GM18909 (cell line): ENCODE measurements at regions not wholly inside any gene's neighbourhood (a gene's known extent, or its start where the extent isn't known, plus 50 kb on each side); places are given as distances from the start of the nearest gene placed in this dataset.
"Not testable (repeated sequence)": the region's sequence is repeated elsewhere in the genome, so short reads cannot be mapped to it uniquely, and the experiment has no call there.

ENCODE experiments used
- ATAC-seq: cut with Tn5 transposase; IDR thresholded peaks from one replicate; pipeline ENCODE4 v1.9.1; 2021; ENCODE audit warnings: mild to moderate bottlenecking; ENCODE audit not compliant: unreplicated experiment, poor library complexity

DNA sequence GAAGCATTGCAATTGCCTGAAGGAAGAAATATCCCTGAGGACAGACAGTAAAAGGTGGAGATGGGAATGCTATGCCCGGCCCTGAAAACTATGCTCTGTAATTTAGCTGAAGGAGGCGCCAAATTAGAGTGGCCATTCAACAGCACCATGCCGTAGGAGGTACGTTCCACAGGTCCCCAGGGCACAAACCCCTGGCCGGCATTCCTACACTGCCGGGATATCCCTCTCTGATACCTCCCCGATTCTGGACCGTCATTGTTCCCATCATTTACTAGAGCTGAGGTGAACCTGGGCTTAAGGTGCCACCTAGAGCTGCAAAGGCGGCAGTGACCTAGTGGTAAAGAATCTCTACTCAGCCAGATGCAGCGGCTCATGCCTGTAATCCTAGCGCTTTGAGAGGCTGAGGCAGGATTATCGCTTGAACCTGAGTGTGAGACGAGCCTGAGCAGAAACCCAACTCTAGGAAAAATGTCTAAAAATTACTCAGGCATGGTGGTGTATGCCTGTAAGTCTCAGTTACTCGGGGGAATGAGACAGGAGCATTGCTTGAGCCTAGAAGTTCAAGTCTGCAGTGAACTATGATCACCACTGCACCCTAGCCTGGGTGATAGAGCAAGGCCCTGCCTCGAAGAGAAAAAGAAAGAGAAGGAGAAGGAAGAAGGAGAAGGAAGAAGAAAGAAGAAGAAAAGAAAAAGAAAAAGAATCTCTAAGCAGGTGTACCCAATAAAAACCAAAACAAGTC is 53.0 kb upstream of the TNKS2 start:
- no peak for ATAC-seq

DNA sequence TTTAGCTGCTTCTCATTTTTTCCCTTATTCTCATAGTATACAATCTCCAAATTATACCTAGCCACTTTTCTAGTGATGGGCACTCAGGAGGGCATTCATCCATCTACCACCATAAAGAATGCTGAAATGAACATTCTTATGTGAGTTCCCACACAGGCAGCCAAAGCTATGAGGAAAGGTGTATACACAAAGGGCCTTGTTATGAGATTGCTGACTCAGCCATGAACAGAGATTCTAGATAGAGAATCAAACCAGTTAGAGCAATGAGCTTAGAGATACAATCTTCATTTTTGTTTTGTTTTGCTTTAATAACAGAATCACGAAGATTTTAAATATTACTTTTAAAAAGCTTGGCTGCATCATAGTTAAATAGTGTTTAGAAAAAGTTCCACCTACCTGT is 54.8 kb upstream of the TNKS2 start:
- no peak for ATAC-seq

DNA sequence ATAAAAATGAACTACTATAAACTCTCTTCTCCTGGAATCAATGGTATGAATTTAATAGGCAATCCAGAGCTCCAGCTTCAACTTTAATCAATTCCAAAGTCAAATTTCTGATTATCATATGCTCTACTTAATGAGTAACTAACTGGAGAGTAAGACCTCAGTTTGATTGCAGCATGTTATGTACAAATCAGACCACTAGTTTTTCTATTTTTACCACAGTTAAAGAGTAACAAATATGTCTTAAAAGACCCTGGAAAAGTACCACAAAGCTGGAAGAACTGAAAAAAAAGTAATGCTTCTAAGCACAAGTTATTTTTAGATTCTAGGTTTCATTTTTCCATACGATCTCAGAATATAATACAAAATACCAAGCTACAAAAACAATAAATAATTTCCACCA is 56.0 kb upstream of the TNKS2 start:
- no peak for ATAC-seq

DNA sequence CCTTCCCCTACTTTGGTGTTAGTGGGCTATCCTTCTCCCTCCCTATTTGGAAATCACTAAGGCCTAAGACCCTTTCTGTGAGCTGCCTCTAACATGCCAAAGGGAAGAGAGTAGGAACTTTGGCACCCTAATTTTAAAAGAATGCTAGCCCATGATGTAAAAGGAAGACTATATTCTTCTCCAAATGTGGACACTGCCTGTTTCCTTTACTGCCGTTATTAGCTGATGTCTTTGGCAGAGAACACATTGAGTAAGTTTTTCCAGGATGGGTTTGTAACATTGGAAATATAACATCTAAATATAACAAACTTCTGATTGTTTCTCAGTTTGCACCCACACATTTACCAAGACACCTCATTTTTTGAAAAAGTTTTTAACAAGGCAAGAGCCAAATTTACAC is 56.9 kb upstream of the TNKS2 start:
- ATAC-seq, result no peak

DNA sequence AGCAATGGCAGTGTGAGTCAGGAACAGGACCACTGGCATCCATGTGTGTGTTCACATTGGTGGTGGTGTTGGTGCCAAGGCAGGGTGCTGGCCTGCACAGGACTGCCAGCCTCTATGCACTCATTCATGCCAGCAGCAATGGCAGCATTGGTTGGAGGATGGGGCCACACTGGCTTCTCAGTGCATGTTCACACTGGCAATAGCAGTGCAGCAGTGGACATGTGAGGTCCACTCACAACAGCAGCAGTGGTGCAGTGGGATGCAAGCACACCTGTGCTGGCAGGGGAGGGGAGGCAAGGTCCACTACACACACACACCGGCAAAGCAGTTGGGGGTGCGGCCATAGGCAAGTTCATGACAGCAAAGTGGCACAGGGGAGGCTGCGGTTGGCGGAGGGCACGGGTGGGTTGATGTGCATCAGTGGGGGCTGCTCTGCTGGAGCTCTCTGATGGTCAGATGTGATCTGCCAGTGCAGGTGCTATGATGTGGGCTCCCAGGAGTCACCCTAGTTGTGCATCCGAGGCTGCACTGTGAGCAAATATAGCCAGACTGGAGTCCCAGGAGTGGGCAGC is 57.8 kb upstream of the TNKS2 start:
- ATAC-seq, result no peak

DNA sequence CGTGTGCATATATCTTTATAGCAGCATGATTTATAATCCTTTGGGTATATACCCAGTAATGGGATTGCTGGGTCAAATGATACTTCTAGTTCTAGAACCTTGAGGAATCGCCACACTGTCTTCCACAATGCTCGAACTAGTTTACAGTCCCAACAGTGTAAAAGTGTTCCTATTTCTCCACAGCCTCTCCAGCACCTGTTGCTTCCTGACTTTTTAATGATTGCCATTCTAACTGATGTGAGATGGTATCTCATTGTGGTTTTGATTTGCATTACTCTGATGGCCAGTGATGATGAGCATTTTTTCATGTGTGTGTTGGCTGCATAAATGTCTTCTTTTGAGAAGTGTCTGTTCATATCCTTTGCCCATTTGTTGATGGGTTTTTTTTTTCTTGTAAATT is 66.0 kb upstream of the TNKS2 start:
- ATAC-seq, result not testable (repeated sequence)

DNA sequence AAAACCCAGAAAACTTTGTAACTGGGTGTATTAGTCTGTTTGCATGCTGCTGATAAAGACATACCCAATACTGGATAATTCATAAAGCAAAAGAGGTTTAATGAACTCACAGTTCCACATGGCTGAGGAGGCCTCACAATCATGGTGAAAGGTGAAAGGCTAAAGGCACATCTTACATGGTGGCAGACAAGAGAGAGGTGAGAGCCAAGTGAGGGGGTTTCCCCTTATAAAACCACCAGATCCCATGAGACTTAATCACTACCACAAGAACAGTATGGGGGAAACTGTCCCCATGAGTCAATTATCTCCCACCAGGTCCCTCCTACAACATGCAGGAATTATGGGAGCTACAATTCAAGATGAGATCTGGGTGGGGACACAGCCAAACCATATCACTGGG is 68.9 kb upstream of the TNKS2 start:
- not testable (repeated sequence) for ATAC-seq

DNA sequence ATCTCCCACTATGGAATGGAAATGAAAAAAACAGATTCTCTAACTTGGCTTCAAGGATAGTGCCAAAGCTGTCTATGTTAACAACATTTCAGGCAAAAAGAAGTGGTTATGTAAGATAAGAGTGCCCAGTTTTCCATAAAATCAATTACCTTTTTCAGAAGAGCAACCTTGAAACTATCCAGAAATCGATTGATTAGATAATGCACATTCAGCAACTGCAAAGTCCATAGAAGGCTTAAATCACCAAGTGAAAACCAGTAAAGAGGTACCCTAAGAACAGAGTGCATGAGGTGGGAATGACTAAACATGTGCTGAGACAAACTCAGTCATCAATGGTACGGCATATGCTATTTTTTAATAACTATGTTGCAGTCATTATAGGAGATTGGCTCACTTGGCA is 71.9 kb upstream of the TNKS2 start:
- ATAC-seq, result no peak

DNA sequence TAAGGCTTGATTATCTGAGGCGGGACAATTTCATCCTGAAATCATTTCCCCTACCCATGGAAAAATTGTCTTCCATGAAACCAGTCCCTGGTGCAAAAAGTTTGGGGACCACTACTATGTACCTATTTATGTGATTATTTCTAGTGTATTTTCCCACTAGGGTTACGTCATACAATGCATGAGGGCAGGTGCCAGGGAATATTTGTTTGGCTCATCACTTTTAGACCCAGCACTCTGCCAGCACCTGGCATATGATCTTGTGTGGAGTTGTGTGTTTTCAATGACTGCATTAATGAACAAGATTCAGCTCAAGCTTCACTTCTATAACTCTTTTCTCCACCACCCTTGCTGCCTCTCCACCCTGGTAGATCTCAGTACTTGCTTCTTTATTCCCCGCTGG is 73.3 kb upstream of the TNKS2 start:
- ATAC-seq, result no peak

DNA sequence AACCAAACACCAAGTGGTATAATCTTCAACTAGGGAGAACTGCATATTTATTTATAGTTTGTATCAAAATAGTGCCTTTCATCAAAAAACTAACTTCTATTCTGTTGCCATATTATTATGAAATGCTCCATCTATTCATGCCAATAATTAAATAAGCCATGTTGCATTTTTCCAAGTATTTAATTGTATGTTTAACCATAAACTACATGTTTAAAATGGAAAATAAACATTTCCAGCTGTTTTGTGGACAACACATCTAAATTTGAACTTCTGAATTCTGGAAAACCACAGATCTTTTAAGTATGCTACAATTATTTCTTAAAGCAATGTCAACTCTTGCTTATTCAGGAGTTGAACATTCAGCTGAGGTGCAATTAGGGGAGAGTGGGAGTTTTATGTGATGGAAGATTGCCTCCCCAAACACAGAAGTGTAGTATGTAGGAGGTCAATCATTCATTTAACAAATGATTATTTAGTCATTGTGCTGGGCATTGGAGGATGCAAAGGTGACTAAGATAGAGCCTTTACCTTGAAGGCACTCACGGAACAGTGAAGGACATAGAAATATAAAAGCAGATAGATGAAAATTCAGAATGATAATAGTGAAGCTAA is 80.7 kb upstream of the PPP1R3C start:
- no peak for ATAC-seq

DNA sequence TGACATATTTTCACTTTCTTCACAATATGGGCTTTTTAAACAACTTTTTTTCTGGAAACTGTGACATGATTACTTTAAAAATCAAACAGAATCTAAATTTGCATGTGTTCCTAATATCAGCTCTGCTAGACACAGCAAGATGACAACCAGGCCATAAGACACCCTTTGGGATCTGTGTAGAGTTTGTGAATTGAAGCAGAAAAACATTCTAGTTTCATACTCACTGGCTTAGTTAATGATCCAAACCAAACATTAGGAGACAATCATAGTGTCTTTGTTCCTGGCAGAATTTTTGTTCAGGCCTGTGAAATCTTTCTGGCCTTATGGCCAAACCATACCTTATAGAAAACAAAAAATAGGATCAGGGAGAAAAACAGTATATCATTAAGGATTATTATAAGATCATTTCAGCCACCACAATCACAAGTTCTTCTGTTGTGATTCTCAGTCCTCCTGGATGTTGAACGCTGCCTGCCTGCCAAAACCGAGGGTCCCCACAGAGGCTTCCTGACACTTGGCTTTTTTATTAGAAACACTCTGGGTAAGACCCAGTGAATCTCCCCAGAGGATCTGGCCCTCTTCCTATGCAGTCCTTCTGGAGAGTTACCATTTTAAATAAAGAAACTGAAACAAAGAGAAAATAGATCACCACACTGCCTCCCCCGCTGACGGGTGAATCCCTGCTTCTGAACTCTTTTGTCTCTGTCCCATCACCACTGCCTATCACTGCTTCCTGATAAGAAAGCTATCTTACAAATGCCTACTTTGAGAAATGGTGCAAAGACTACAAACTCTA is 79.2 kb upstream of the PPP1R3C start:
- peak; percentile 76 for ATAC-seq

DNA sequence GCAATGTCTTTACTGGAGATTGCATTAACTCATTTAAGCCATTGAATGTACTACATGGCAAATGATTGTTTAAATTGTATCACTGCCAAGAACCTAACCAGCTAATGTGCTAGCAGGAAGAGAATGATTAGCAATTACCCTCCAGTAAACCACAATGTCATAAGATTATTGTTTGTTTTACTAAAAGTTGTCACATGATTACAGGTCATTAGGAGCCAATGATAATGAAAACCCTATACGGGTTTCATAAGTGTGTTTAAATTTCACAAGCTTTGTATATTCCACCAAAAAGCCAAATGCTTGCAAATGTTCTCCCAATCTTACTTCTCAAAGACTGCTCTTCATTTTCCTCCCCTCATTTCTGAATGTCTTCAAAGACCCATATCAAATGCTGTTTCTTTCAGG is 76.5 kb upstream of the PPP1R3C start:
- no peak for ATAC-seq

DNA sequence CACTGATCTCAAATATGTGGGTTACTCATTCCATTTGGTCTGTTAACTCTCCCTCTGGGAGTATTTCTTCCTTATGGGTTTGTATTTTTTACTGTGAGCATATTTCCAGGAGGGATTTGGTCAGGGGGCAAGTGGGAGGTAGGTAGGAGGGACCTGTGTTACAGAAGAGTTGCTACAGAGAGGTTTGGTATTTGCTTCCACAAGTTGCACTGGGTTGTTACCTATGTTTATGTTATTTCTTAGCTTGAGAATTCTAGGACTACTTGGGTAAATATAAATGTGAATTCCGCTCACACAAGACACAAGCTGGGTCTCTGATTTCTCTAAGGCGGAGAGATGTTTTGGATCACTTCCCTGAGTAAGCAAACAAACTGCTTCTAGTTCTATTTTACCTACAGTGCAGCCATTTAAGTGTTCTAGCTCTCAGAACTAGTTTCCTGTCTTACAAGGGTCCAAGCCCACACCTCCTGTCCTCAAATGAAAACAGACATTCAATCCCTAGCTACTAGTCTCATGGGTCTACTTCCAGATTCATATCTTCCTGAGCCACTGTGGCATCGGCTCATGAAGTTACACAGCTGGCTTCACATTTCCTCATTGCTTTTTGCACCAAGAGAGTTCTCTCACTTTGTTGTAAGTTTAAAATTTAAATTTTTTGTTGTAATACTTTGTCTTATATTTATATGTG is 75.4 kb upstream of the PPP1R3C start:
- no peak for ATAC-seq

DNA sequence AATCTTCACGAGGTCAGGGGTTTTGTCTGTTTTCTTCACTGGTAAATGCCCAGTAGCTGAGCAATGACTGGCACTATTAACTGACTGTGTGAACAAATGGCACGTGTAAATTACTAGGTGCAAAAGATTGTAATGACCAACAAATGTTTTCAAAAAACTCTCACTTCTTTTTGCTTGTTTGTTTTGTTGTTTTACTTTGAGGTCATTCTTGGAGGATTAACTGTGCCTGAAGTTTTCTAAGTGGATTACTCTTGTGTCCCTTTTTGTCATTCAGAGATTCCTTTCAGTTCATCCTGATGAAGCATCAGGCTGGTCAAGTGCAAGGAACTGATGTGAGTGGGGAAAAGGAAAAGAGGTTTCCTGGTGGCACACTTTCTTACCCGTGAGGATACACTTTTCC is 74.4 kb upstream of the PPP1R3C start:
- no peak for ATAC-seq

DNA sequence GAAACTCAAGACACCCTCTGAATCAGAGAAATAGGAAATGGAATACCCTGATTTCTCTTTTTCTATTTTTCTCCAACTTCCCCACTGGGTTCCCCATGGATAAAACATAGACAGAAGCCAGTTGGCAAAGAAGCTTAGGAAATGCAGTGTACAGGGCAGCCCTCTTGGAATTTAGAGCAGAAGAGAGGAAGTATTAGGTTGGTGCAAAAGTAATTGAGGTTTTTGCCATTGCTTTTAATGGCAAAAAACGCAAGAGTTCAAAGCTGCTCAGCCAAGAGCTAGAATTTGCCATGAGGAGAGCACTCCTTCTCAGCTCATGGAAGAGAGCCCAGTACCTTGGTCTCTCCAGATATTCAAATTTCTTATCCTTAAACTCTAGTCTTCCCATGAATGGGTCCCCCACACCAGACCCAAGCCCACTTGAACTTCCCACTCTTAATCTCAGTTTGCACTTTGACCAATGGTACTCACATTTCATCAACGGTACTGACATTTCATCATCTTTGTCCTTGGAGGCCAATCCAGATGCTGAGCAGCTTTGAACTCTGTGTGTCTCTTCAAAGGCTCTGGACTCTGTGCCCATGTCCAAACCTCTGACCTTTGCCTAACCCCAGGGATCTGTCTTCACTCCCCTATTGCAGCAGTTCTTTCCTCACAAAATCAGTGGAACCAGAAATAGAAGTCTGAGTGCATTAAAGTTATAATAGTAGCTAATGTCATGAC is 73.2 kb upstream of the PPP1R3C start:
- ATAC-seq, result no peak

DNA sequence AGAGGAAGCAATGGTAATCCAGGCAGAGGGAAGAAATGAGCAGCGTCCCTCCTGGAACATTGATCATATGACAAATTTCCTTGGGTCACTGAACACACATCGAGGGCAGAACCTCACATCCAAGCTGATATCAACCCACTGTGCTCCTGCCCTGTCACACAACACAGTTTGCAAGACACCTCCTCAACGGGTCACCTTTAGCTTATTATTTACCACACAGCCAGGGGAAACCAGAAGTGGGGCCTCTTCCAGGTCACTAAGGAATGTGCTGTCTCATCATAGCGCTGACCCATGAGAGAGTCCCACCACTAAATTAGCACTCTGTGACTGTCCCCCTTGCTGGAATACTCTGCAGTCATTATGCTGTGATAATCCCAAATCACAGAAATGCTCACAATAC is 69.7 kb upstream of the PPP1R3C start:
- ATAC-seq, result no peak

DNA sequence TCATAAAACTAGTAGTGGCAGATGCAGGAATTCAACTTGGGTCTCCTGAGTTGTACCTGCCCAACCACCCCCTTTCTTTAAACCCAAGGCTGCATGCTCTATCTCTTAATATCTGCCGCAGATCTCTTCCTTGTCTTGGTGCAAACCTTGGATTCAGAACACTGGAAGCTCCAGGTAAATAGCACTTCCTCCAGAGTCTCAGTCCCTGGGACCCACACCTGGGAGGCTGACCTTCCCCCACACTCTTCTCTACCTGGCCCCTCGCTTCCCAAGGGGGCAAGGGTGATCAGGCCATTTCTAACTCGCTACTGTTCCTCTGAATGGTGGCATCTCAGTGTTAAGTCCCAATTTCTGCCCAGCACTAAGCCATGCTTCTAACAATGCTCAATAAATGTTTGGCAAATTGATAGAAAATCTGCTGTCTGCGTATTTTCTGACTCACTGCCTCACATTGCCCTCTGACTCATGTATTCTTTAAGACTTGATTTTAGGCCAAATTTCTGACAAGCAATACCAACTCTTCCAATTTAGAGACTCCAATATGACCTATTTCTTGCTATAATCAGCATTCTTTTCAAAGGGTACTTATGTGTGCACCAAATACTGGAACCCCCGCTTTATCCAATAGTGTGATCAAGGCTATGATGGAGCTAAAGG is 68.0 kb upstream of the PPP1R3C start:
- ATAC-seq, result no peak

DNA sequence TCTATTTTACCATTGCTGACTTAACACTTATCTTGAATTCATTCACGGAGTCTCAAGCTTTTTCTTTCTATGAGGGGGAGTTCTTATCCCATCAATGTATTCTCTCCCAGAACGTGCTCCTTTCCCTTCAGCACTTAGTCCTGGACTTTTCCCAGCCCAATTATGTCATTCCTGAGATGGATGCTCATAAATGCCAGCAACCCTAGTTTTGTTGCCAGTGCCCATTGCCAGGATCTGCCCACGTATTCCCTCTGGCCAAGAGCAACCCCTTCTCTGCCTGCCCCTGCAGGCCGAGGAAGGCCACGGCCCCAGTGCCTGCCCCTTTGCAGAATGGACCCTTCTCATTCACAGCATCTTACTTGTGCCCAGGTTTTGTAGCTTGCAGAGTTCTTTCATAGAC is 67.4 kb upstream of the PPP1R3C start:
- no peak for ATAC-seq

DNA sequence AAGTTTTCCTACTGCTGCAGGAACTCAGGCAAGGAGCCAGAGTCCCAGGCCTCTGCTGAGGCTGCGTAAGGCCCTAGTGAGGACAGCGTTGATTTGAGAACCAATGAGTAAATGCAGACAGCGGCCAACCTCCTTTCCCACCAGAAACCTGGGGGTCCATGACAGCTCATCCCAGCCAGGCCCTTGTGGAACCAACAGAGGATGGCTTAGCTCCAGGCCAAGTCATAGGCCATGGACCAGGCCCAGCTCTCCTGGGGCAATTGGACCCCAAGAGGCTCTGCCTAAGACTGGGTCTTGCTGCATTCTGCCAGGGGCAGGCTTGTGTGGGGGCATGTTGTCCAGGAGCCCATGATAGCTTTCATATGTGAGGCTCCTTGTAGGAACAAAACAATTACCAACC is 65.4 kb upstream of the PPP1R3C start:
- ATAC-seq, result no peak
